Neural cell (in vitro differentiated cells): ENCODE measurements at regions not wholly inside any gene's neighbourhood (a gene's known extent, or its start where the extent isn't known, plus 50 kb on each side); places are given as distances from the start of the nearest gene placed in this dataset.

ENCODE experiments used
- H2AFZ ChIP-seq: fragments of 200-600, 300-800 bp; sonication (generic), shearing (Covaris generic); 2 replicates; pipeline ENCODE4 v1.6.0; 2014; ENCODE audit warnings: low read depth, mild to moderate bottlenecking, antibody characterized with exemption, low read length, moderate library complexity
- H3F3A ChIP-seq: fragments of 200-600 bp; shearing (Covaris generic); 2 replicates; pipeline ENCODE4 v1.6.1; 2016; ENCODE audit warnings: mild to moderate bottlenecking, moderate library complexity, mixed read lengths, antibody characterized with exemption, low read length; ENCODE audit not compliant: insufficient read depth, poor library complexity, severe bottlenecking
- H3K27ac ChIP-seq: fragments of 200-600, 300-800 bp; sonication (generic), shearing (Covaris generic); 2 replicates; pipeline ENCODE4 v1.5.1; 2014; ENCODE audit warnings: mild to moderate bottlenecking, low read length, moderate library complexity
- H3K27me3 ChIP-seq: fragments of 300-800, 200-600 bp; sonication (generic), shearing (Covaris generic); 2 replicates; pipeline ENCODE4 v1.6.0; 2014; ENCODE audit warnings: mild to moderate bottlenecking, low read depth, low read length, moderate library complexity; ENCODE audit not compliant: insufficient read depth
- H3K36me3 ChIP-seq: fragments of 300-800, 200-600 bp; sonication (generic), shearing (Covaris generic); 2 replicates; pipeline ENCODE4 v1.5.1; 2014; ENCODE audit warnings: mild to moderate bottlenecking, antibody characterized with exemption, low read length, moderate library complexity; ENCODE audit not compliant: insufficient read depth
- H3K4me2 ChIP-seq: fragments of 300-800, 200-600 bp; sonication (generic), shearing (Covaris generic); 2 replicates; pipeline ENCODE4 v1.6.0; 2014; ENCODE audit warnings: mild to moderate bottlenecking, low read length
- H3K4me3 ChIP-seq: fragments of 300-800, 200-600 bp; sonication (generic), shearing (Covaris generic); 2 replicates; pipeline ENCODE4 v1.5.1; 2014; ENCODE audit warnings: mild to moderate bottlenecking, low read length, moderate library complexity
- H3K79me2 ChIP-seq: fragments of 200-600 bp; shearing (Covaris generic); replicated peaks from 2 replicates; pipeline ENCODE4 v1.6.0; 2014; ENCODE audit warnings: mild to moderate bottlenecking, low read length, moderate library complexity; ENCODE audit not compliant: insufficient read depth
- H3K9ac ChIP-seq: fragments of 300-800, 200-600 bp; sonication (generic), shearing (Covaris generic); 2 replicates; pipeline ENCODE4 v1.6.1; 2016; ENCODE audit warnings: mild to moderate bottlenecking, low read length, mixed read lengths
- H3K9me2 ChIP-seq: fragments of 200-600 bp; shearing (Covaris generic); 2 replicates; pipeline ENCODE4 v1.6.1; 2016; ENCODE audit warnings: mild to moderate bottlenecking, low read length, mixed read lengths; ENCODE audit not compliant: insufficient read depth
- H3K9me3 ChIP-seq: fragments of 200-600, 300-800 bp; sonication (generic), shearing (Covaris generic); 2 replicates; pipeline ENCODE4 v1.6.1; 2016; ENCODE audit warnings: mild to moderate bottlenecking, mixed run types, low read length, moderate library complexity, mixed read lengths
- H4K20me1 ChIP-seq: fragments of 200-600 bp; shearing (Covaris generic); 2 replicates; pipeline ENCODE4 v1.6.1; 2016; ENCODE audit warnings: mild to moderate bottlenecking, mixed run types; ENCODE audit not compliant: insufficient read depth
- EP300 ChIP-seq: fragments of 450-650 bp; conservative IDR thresholded peaks from 2 replicates; pipeline ENCODE4 v1.6.1; 2014; ENCODE audit warnings: antibody characterized with exemption, mild to moderate bottlenecking, moderate library complexity; ENCODE audit not compliant: poor library complexity, severe bottlenecking
- EZH2 ChIP-seq: fragments of 200-600, 300-800 bp; shearing (Covaris generic), sonication (generic); IDR thresholded peaks from 2 replicates; pipeline ENCODE4 v1.6.1; 2014; ENCODE audit warnings: antibody characterized with exemption, low read length, borderline replicate concordance, mild to moderate bottlenecking; ENCODE audit not compliant: insufficient read depth, poor library complexity, severe bottlenecking
- MXI1 ChIP-seq: fragments of 450-650 bp; conservative IDR thresholded peaks from 2 replicates; pipeline ENCODE4 v1.6.1; 2014; ENCODE audit warnings: antibody characterized with exemption, mild to moderate bottlenecking; ENCODE audit not compliant: poor library complexity, severe bottlenecking
- POLR2AphosphoS5 ChIP-seq: IDR thresholded peaks from 2 replicates; pipeline ENCODE4 v1.6.1; 2012
- RAD21 ChIP-seq: fragments of 450-650 bp; conservative IDR thresholded peaks from 2 replicates; pipeline ENCODE4 v1.6.1; 2014; ENCODE audit warnings: antibody characterized with exemption, mild to moderate bottlenecking, moderate library complexity
- SMC3 ChIP-seq: fragments of 450-650 bp; conservative IDR thresholded peaks from 2 replicates; pipeline ENCODE4 v1.6.1; 2014; ENCODE audit warnings: antibody characterized with exemption, mild to moderate bottlenecking, moderate library complexity; ENCODE audit not compliant: poor library complexity
- TAF1 ChIP-seq: IDR thresholded peaks from 2 replicates; pipeline ENCODE4 v1.6.1; 2012; ENCODE audit warnings: low read depth
- TF ChIP-seq, protein P1 (sequence below): IDR thresholded peaks from 2 replicates; pipeline ENCODE4 v1.6.1; 2012; ENCODE audit warnings: borderline replicate concordance
- TF ChIP-seq, protein P2 (sequence below): fragments of 450-650 bp; IDR thresholded peaks from 2 replicates; pipeline ENCODE4 v1.5.1; 2014; ENCODE audit warnings: antibody characterized with exemption, mild to moderate bottlenecking, moderate library complexity; ENCODE audit not compliant: poor library complexity, severe bottlenecking

- no peaks in the 10 kb centered on the region for H3K36me3 ChIP-seq
- no peaks in the 10 kb centered on the region for H3K9me2 ChIP-seq
- no peaks in the 10 kb centered on the region for H3K79me2 ChIP-seq
These were observed 1063.9 kb upstream of the CDH18 start for GRCh38 chr5:21051945-21052344.

DNA sequence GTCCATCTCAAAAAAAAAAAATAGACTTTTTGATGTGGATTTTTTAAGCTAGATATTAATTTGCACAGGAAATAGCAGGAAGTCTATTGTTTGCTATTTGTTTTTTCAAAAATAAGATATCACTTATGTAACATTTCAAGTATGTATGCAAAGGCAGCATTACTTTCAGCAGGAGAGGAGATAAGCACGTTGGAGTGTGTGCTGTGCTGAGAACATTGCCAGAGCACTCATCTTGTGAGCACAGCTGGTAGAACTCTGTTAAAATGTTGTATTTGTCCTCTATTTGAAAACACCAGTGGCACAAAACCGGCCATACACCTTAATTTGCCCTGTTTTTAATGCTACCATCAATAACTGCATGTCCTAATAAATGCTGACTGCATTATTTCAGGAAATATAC lies 1061.9 kb upstream of the CDH18 start:
- Histone ChIP-seq H3K4me2 (no peak overlapping the region), H3K9me2 (no peaks in the 10 kb centered on the region), H2AFZ (no peak overlapping the region), H3K36me3 (no peaks in the 10 kb centered on the region), H3K4me3 (no peak overlapping the region), H3K9me3 (no peaks in the 10 kb centered on the region), H3K9ac (no peak overlapping the region), H3F3A (no peaks in the 10 kb centered on the region), H3K79me2 (no peaks in the 10 kb centered on the region), H3K27ac (no peak overlapping the region), H3K27me3 (no peaks in the 10 kb centered on the region), H4K20me1 (no peaks in the 10 kb centered on the region)
- TF ChIP-seq, protein P1, sequence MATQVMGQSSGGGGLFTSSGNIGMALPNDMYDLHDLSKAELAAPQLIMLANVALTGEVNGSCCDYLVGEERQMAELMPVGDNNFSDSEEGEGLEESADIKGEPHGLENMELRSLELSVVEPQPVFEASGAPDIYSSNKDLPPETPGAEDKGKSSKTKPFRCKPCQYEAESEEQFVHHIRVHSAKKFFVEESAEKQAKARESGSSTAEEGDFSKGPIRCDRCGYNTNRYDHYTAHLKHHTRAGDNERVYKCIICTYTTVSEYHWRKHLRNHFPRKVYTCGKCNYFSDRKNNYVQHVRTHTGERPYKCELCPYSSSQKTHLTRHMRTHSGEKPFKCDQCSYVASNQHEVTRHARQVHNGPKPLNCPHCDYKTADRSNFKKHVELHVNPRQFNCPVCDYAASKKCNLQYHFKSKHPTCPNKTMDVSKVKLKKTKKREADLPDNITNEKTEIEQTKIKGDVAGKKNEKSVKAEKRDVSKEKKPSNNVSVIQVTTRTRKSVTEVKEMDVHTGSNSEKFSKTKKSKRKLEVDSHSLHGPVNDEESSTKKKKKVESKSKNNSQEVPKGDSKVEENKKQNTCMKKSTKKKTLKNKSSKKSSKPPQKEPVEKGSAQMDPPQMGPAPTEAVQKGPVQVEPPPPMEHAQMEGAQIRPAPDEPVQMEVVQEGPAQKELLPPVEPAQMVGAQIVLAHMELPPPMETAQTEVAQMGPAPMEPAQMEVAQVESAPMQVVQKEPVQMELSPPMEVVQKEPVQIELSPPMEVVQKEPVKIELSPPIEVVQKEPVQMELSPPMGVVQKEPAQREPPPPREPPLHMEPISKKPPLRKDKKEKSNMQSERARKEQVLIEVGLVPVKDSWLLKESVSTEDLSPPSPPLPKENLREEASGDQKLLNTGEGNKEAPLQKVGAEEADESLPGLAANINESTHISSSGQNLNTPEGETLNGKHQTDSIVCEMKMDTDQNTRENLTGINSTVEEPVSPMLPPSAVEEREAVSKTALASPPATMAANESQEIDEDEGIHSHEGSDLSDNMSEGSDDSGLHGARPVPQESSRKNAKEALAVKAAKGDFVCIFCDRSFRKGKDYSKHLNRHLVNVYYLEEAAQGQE: no peak
- TF ChIP-seq EP300 (no peak), RAD21 (no peak), SMC3 (no peak), MXI1 (no peak), EZH2 (no peak), POLR2AphosphoS5 (no peak), TAF1 (no peak)
- TF ChIP-seq, protein P2, sequence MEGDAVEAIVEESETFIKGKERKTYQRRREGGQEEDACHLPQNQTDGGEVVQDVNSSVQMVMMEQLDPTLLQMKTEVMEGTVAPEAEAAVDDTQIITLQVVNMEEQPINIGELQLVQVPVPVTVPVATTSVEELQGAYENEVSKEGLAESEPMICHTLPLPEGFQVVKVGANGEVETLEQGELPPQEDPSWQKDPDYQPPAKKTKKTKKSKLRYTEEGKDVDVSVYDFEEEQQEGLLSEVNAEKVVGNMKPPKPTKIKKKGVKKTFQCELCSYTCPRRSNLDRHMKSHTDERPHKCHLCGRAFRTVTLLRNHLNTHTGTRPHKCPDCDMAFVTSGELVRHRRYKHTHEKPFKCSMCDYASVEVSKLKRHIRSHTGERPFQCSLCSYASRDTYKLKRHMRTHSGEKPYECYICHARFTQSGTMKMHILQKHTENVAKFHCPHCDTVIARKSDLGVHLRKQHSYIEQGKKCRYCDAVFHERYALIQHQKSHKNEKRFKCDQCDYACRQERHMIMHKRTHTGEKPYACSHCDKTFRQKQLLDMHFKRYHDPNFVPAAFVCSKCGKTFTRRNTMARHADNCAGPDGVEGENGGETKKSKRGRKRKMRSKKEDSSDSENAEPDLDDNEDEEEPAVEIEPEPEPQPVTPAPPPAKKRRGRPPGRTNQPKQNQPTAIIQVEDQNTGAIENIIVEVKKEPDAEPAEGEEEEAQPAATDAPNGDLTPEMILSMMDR: no peak

More at GRCh38 chr5:21051945-21052344, 1063.9 kb upstream of the CDH18 start:
- Histone ChIP-seq H3F3A (no peaks in the 10 kb centered on the region), H3K4me3 (no peak overlapping the region), H4K20me1 (no peaks in the 10 kb centered on the region), H3K9me3 (no peaks in the 10 kb centered on the region), H2AFZ (no peak overlapping the region), H3K27me3 (no peaks in the 10 kb centered on the region), H3K27ac (no peak overlapping the region), H3K4me2 (no peak overlapping the region), H3K9ac (no peak overlapping the region)
- no peak for TF ChIP-seq EZH2
- TF ChIP-seq, protein P1: no peak
- no peak for TF ChIP-seq TAF1
- TF ChIP-seq RAD21: no peak
- TF ChIP-seq EP300: no peak
- no peak for TF ChIP-seq POLR2AphosphoS5
- TF ChIP-seq MXI1: no peak
- no peak for TF ChIP-seq SMC3
